WI38 (cell line): ENCODE measurements at regions not wholly inside any gene's neighbourhood (a gene's known extent, or its start where the extent isn't known, plus 50 kb on each side); places are given as distances from the start of the nearest gene placed in this dataset.

Experiments
- H3K4me3 ChIP-seq: 2 replicates; pipeline ENCODE4 v1.5.1; 2011; ENCODE audit warnings: low read depth, mild to moderate bottlenecking, control low read depth, low read length
- TF ChIP-seq, protein P1 (sequence below): IDR thresholded peaks from 2 replicates; pipeline ENCODE4 v1.5.1; 2012; ENCODE audit warnings: low read depth, mild to moderate bottlenecking, control low read depth, low read length

- TF ChIP-seq, protein P1, sequence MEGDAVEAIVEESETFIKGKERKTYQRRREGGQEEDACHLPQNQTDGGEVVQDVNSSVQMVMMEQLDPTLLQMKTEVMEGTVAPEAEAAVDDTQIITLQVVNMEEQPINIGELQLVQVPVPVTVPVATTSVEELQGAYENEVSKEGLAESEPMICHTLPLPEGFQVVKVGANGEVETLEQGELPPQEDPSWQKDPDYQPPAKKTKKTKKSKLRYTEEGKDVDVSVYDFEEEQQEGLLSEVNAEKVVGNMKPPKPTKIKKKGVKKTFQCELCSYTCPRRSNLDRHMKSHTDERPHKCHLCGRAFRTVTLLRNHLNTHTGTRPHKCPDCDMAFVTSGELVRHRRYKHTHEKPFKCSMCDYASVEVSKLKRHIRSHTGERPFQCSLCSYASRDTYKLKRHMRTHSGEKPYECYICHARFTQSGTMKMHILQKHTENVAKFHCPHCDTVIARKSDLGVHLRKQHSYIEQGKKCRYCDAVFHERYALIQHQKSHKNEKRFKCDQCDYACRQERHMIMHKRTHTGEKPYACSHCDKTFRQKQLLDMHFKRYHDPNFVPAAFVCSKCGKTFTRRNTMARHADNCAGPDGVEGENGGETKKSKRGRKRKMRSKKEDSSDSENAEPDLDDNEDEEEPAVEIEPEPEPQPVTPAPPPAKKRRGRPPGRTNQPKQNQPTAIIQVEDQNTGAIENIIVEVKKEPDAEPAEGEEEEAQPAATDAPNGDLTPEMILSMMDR = no peak
- no peak overlapping the region for H3K4me3 ChIP-seq
These were observed 580.7 kb upstream of the GJE1 start for GRCh38 chr6:141552031-141552430.

- H3K4me3 ChIP-seq = no peak overlapping the region
- TF ChIP-seq, protein P1 = no peak
These were observed 581.4 kb upstream of the GJE1 start for GRCh38 chr6:141551318-141551717.

GRCh38 chr6:141550471-141550870 lies 582.3 kb upstream of the GJE1 start:
- H3K4me3 ChIP-seq = no peak overlapping the region
- TF ChIP-seq, protein P1 = no peak

GRCh38 chr6:141548966-141549365 lies 583.8 kb upstream of the GJE1 start:
- TF ChIP-seq, protein P1 = no peak
- no peak overlapping the region for H3K4me3 ChIP-seq

DNA sequence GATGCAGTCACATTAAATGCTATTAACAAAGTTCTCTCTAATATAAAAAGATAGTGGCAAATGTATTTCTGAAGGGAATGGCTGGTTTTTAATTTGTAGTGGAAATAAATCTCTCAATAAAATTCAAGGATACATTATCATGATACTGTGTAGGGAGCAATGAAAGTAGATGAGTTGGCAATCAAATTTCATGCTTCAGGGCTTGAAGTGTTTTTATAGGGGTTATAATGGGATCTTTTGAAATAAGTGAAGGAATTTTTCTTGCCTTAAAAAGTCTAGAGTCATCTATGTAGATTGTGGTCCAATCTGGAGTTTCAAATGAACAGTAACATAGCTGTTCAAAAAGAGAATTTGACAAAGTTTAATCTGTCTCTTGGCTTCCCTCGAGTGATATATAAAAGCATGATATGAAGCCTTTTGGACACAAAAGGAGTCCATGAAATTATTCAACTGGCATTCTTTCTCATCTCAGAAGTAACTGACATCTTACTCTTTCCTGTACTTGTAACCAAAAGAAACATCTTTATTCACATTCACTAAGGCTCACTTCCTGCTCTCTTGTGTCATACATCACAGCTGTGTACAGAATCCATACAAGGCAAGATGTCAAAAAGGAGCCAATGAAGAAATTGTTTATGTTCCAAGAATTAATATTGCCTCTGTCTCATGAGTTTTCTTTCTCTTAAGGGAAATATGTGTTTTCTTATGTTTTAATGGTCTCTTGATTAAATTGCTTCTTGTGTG lies 591.0 kb upstream of the GJE1 start:
- no peak overlapping the region for H3K4me3 ChIP-seq
- TF ChIP-seq, protein P1 = no peak

- no peak overlapping the region for H3K4me3 ChIP-seq
- TF ChIP-seq, protein P1 = no peak
These were observed 592.5 kb upstream of the GJE1 start for GRCh38 chr6:141540207-141540606.

DNA sequence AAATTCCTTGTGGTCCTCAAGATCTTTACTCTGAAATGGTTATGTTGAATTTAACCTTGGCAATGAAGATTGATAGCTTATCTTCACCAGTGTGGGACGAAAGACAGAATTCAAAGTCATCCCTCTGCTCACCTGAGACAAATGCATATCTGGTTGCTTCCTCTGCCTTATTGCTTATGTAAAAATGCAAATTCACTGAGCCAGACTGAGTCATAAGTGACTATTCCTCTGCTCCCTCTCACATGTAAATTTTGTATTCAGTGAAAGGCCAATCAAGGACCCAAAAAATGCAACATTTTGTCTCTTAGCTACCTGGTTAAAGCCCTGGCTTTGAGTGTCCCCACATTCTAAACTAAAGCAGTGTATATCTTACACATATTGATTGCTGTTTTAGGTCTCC lies 593.1 kb upstream of the GJE1 start:
- TF ChIP-seq, protein P1 = no peak
- H3K4me3 ChIP-seq = no peak overlapping the region
